ENCODE measurements at regions not wholly inside any gene's neighbourhood (a gene's known extent, or its start where the extent isn't known, plus 50 kb on each side); places are given as distances from the start of the nearest gene placed in this dataset.

GRCh38 chr4:123709336-123709735 lies 312.7 kb downstream of the SPRY1 start:
- no peak for TF ChIP-seq CTCF (conservative IDR thresholded peaks at IDR 0.05; ENCODE audit: low read length)
- DNase-seq (ENCODE audit: low read depth), result no peak
- H3K4me3 ChIP-seq (ENCODE audit: low read length), result no peak overlapping the region

GRCh38 chr4:123731035-123731434 lies 334.4 kb downstream of the SPRY1 start:
- no peak for DNase-seq (ENCODE audit: low read depth)

GRCh38 chr4:123737156-123737555 lies 340.6 kb downstream of the SPRY1 start:
- no peak for DNase-seq (ENCODE audit: low read depth)
- TF ChIP-seq CTCF (conservative IDR thresholded peaks at IDR 0.05; ENCODE audit: low read length), result no peak
- no peak overlapping the region for H3K4me3 ChIP-seq (ENCODE audit: low read length)

More at GRCh38 chr4:123731035-123731434, 334.4 kb downstream of the SPRY1 start:
- no peak for TF ChIP-seq CTCF (conservative IDR thresholded peaks at IDR 0.05; ENCODE audit: low read length)
- H3K4me3 ChIP-seq (ENCODE audit: low read length), result no peak overlapping the region

GRCh38 chr4:123739806-123740205 lies 343.2 kb downstream of the SPRY1 start:
- TF ChIP-seq CTCF (conservative IDR thresholded peaks at IDR 0.05; ENCODE audit: low read length), result no peak
- H3K4me3 ChIP-seq (ENCODE audit: low read length), result no peak overlapping the region
- DNase-seq (ENCODE audit: low read depth), result no peak

GRCh38 chr4:123740236-123740635 lies 343.6 kb downstream of the SPRY1 start:
- H3K4me3 ChIP-seq (ENCODE audit: low read length), result no peak overlapping the region
- no peak for DNase-seq (ENCODE audit: low read depth)
- no peak for TF ChIP-seq CTCF (conservative IDR thresholded peaks at IDR 0.05; ENCODE audit: low read length)

- no peak overlapping the region for H3K4me3 ChIP-seq (ENCODE audit: low read length)
- no peak for DNase-seq (ENCODE audit: low read depth)
Measured at GRCh38 chr4:123741906-123742305, 345.3 kb downstream of the SPRY1 start.

GRCh38 chr4:123743848-123744247 lies 347.3 kb downstream of the SPRY1 start:
- no peak for DNase-seq (ENCODE audit: low read depth)
- TF ChIP-seq CTCF (conservative IDR thresholded peaks at IDR 0.05; ENCODE audit: low read length), result no peak
- H3K4me3 ChIP-seq (ENCODE audit: low read length), result no peak overlapping the region

More at GRCh38 chr4:123741906-123742305, 345.3 kb downstream of the SPRY1 start:
- no peak for TF ChIP-seq CTCF (conservative IDR thresholded peaks at IDR 0.05; ENCODE audit: low read length)
